HG02973 (cell line): ENCODE measurements at regions not wholly inside any gene's neighbourhood (a gene's known extent, or its start where the extent isn't known, plus 50 kb on each side); places are given as distances from the start of the nearest gene placed in this dataset.

ENCODE experiments used
- ATAC-seq: cut with Tn5 transposase; IDR thresholded peaks from one replicate; pipeline ENCODE4 v1.9.1; 2021; ENCODE audit warnings: moderate library complexity; ENCODE audit not compliant: unreplicated experiment

DNA sequence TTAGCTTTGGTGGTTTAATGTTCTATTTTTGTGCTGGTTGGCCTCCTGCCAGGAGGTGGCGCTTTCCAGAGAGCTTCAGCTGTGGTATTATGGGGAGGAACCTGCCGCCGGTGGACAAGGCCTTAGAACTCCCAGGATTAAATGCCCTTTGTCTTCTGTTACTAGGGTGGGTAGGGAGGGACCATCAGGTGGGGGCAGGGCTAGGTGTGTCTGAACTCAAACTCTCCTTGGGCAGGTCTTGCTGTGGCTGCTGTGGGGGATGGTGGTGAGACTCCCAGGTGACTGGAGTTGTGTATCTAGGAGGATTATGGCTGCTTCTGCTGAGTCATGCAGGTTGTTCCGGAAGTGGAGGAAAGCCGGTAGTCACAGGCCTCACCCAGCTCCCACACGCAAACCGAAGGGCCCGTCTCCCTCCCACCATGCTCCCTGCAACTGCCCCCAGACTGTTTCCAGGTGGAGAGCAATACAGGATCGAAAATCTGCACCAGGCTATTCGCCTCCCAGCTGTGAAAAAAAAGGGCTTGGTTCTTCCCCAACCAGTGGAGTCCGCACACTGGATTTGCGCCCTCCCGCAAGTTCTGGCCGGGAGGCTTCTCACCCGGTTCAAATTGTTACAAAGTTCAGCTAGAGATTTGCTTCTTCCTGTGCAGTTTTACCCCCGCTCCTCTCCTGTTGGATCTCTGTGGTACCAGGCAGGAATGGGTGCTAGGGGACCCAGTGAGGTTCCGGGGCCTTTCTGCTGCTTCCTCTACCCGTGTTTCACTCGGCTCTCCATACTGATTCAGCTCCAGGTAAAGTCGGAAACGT lies 220.5 kb downstream of the CENPF start:
- no peak for ATAC-seq

DNA sequence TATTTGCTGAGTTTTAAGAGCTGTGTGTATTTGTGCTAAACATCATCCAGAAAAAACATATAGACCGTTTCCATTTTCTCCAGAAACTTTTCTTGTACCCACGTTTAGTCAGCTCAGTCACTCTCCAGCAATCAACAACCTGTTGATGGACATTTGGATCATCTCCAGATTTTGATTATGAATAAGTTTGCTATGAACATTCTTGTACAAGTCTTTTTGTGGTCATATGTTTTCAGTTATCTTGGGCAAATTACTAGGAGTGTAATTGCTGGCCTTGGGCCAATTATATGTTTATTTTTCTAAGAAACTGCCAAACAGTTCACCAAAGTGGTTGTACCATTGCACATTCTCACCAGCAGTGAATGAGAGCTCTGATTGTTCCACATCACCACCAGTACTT lies 221.8 kb downstream of the CENPF start:
- no peak for ATAC-seq

DNA sequence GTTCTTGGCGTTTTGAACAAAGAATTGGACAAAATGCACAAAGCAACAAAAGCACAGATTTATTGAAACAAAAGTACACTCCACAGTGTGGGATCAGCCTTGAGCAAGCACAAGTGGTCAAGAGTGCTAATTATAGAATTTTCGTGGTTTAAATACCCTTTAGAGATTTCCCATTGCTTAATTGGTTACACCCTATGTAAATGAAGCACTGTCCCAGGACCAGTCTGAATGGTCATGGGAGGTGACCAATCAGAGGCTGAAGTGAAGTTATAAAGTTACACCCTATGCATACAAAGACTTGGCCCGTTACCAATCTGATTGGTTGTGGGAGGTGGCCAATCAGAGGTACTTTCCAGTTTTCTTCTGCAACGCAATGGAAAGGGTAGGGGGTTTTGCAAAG lies 223.6 kb downstream of the CENPF start:
- no peak for ATAC-seq

DNA sequence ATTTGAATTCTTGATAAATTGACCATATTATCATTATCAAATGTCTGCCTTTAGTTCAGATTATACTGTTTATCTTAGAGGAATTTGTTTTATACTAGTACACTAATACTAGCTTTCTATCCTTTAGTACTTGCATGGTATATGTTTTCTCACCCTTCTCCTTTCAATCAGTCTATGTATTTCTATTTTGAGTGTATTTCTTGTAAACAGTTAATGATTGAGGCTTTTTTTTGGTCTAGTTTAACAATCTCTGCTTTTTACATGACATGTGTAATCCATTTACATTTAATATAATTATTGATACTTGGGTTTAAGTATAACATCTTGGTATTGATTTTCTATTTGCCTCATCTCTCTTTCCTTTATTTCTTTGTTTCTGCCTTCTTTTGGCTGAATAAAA lies 224.9 kb downstream of the CENPF start:
- no peak for ATAC-seq

DNA sequence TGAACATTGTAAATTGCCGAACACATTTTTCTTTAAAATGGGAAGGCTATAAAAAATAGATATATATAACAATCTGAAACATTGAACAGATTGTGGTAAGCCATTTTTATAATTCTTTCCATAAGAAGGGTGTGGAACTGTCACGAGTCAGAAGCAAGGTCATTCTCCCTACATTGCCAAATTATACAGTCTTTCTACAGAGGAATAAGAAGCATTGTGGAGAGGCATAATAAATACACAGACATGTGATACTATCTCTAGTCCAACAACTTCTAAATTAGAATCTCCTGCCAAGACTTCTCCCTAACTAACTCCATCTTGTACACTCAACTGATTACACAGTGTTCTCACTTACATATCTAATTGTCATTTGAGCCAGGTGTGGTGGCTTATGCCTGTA lies 227.9 kb downstream of the CENPF start:
- ATAC-seq, result no peak

DNA sequence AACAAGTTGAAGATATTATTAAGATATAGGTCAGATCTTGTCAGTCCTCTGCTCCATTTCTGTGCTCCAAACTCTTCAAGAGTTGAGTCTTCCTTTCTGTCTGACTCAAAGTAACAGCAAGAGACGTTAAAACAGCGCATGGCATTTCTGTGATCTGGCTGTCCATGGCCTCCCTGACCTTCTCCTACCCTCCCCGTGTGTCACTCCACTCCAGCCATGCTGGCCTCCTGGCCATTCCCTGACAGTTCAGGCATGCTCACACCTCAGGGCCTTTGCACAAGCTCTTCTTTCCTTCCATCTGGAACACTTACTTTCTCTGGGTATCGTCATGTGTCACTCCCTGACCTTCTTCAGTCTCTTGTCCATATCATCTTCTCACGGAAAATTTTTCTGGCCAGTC lies 229.0 kb downstream of the CENPF start:
- ATAC-seq, result no peak

DNA sequence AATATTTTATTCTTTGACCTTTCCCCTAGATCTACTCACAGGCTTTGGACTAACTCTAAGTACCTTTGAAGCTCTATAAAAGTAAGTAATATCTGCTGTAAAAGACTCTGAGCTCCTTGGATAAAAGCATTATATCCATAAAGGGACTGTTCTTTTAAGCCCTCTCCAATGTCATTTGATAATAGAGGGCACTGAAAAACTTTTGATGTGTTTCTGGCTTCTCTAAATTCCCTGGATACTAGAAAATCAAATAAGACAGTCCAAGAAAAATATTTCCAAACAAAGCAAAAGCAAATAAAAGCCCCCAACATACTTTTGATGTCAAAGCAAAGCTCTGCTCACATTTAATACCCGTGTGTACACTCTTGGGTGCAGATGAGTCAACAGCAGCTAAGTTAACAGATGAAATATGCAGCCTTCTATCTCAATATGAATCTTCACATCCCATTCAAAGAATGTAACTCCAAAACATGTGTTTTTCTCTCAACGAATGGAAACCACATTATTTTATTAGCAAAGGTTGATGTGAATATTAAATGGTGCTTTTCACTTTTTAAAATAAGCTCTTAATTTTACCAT lies 230.3 kb downstream of the CENPF start:
- ATAC-seq, result no peak

DNA sequence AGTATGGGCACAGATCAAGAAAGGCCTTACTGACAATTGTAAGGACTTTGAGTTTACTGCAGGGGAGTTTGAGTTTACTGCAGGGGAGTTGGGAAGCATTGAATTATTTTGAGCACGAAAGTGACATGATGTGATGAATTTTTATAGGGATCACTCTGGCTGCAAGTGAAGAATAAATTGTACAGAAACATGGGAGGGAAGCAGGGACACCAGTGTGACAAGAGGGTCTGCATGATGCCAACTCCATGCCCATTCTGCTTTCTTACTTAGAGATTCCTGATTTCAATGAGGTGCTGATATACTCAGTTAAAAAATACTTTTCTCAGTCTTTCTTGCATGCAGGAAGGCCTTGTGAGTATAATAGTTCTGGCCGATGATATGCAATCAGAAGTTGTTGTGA lies 234.4 kb downstream of the CENPF start:
- ATAC-seq, result no peak

DNA sequence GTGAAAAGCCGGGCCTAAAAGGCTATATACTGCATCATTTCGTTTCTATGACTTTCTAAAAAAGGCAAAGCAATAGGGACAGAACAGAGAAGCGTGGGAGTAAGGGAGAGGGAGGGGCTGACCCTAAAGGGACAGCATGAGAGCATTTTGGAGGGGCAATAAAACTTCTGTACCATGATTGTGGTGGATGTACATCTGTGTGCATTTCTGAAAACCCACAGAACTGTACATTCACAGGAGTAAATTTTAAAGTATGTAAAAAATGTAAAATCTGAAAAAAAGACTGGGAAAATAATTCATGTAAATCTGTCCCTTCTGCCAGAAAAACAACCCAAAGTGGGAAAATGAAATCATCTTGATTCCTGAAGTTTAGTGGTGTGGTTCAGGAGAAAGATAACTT lies 235.4 kb downstream of the CENPF start:
- no peak for ATAC-seq

DNA sequence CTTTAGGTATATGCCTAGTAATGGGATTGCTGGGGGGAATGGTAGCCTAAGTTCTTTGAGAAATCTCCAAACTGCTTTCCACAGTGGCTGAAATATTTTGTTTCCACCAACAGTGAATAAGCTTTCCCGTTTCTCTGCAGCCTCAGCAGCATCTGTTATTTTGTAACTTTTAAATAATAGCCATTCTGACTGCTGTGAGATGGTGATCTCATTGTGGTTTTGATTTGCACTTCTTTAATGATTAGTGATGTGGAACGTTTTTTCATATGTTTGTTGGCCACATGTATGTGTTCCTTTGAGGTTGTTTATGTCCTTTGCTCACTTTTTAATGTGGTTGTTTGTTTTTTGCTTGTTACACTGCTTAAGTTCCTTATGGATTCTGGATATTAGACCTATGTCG lies 237.4 kb downstream of the CENPF start:
- no peak for ATAC-seq

DNA sequence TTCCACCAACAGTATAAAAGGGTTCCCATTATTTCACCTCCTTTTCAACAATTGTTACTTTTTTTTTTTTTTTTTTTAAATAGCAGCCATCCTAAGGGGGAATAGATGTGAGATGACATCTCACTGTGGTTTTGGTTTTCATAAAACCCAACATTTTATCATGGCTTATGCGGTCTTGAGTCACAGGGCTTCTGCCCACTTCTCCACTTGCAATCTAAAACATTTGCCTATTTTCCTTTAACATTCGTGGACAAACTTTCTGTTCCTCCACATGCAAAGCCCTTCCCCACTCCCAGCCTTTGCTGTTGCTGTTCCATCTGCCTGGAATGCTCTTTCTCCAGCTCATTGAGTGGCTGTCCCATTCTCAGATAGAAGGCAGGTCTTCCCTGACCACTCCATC lies 239.7 kb upstream of the KCNK2 start:
- ATAC-seq, result no peak

DNA sequence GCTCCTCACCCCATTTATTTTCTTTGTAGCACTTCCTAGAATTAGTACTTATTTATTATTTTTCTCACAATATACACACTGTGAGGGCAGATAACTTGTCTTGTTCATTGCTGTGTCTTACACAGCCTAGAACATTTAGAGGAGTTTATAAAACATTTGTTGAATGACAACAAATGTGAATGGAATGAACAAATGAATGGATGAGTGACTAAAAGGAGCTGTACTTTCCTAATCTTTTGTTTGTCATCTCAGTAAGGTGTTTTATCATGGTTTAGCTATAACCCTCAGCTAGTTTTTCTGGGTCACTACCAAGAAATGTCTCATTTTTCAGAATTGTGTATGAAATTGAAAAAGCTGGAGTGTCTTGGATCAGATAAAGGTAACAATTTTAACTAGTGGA lies 239.3 kb upstream of the KCNK2 start:
- ATAC-seq, result no peak

DNA sequence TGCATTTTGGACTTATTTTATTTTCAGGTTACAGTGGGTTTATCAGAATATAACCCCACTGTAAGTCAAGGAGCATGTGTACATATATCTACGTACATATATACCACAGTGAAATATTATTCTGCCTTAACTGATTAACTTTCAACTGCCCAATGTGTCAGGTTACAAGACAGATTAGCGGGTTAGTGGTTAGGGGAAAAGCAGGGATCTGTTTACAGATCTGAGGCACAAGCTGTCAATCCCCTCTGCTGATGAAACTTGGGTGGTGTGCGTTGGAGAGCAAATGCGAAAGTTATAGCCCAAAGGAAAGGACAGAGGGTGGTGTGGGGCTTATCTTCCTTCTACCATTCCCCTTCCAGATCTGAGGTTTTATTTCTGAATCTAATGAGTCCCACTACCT lies 238.2 kb upstream of the KCNK2 start:
- no peak for ATAC-seq

DNA sequence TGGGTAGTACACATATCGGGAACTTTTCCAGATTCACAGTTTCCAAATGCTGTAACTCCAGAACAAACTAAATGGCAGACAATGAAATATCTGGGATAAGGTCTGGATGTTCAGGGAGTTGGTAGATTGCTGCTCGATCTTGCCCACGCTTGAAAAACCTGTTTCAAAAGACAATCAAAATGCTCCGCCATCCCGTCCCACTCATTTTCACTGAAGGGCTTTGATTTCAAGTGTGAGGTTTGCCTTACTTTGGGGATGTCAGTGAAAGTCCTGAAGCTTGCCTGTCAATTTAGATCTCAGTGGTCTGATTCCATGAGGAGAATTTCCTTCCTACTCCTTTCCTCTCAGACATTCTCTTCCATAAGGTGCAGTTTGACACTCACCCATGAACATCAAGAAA lies 236.3 kb upstream of the KCNK2 start:
- ATAC-seq, result no peak

DNA sequence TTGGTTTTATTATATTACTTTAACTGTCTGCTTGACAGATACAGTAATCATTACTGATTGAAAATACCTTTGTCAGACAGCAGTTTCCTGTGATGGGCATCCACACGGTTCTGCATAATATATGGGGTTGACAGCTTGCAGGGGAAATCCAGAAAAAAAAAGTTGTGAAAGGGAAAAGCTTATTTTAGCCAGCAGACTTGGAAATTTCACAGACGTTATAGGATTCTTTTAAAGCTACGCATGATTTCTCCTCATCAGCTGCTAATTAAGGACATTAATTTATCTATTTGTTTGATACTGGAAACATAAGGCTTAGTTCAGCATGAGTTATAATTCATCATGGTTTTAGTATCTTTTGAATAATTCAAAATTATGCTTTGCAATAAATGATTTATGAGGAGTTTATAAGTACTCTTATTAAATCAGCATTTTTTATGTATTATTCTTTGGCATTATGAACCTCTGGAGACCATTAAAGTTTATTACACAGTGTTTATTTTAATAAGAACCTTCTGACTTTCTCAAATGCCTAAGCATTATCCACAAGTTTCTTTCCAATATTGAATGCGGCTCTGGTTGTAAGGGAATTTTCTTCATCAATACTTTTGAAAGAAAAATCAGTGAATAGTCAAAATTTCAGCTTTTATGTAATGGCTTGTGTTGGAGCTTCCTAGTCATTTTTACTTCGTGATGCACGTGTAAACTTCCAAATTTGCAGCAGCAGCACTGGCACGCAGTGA lies 235.3 kb upstream of the KCNK2 start:
- ATAC-seq, result no peak

DNA sequence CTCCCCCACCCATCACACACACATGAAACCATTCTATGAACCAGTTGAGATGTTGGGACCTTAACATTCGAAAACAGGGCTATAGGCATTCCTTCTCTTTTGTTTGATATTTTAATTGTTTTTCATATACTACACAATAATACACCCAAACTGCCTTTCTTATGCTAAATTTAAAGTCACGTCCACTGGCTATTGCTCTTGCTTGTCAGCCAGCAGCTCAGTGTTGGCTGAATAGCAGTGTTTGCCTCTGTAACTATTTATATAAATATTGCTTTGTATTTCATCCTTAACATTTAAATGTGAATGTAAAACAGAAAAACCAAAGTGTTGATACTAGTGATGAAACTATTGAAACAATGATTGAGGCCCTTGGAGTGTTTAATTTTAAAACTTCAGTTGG lies 234.4 kb upstream of the KCNK2 start:
- no peak for ATAC-seq

DNA sequence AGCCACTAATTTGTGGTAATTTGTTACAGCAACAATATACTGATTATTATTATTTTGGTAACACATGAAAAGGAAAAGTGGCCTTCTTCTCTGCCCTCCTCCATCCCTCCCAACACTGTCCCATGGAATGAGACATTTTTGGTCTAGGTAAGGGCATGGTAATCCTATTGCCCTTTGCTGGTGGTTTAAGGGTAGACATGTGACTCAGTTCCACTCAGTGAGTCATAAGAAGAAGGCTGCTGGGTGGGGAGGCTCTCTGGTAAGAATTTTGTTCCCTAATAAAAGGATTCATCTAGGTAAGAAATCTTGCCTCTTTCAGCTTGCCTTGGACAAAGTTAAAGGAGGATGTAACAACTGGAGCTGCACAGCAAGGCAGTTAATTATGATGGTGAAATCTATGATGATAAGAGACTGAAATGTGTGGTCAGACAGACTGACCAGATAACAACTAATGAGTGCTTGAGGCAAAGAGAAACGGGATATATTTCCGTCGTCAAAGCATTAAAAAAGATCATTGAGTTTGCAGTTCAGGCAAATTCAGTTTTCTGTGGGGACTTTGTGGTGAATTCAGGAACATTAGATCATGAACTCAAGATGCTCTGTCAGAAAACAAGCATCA lies 232.0 kb upstream of the KCNK2 start:
- ATAC-seq, result no peak

DNA sequence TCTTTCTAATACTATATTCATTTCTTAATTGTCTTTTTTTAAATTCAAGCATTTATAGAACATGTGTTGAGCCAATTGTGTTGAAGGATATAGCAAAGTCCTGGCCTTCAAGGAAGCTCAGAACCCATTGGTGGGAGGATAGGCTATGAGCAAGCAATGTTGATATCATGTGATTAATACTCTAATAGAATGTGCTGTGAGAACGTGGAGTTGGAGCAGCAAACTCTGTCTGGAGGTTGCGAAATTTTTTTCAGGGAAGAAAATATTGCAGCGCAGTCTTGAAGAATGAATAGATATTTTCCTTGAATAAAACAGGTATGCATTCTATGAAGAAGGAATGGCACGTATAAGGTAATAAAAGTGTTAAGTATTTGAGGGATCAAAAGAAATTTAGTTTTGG lies 229.2 kb upstream of the KCNK2 start:
- no peak for ATAC-seq

DNA sequence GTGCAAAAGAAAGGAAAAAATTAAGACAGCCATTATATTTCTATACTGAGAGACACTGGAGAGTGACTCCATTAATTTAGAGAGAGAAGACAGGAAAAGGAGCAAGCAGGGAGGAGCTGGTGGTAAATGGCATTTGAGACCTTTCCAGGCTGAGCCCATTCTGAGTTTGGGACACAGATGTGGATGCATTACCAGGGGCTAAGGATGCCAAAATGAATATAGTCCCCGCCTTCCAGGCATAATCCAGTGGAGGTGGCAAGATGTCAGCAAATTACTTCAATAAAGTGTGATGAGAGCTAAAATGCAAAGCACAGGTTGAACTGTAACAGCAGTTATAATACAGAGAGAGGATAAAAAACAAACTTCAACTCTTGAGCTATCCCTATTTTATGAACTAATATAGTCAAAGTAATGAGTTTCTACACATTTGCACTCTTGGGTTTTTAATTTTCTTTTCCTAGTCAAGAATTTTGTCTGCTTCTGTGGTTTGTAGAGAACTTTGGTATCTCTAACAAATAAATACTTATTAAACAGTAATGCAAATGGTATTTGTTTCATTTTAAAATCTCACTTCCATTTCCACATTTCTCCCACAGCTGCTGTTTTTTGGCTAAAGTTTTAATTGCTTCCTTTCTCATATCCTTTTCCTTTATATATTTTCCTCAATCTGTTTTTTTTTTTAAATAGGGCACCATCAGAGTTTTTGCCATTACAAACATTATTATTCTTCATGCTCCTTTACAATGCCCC lies 228.2 kb upstream of the KCNK2 start:
- no peak for ATAC-seq

DNA sequence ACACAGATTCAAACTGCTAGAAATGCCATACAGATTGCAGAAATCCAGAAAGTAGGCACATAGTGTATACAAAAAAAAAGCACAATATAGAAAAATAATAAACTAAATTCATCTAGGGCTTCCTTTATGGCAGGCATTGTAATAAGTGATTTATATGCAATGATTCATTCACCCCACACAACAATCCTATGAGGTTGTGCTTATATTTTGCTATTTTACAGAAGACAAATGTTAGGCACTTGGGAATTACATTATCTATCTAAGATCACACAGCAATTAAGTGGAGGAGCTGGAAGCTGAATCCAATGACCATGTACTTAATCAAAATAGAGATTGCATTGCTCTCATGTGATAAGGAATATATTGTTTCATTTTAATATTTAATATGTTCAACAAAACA lies 225.7 kb upstream of the KCNK2 start:
- no peak for ATAC-seq

DNA sequence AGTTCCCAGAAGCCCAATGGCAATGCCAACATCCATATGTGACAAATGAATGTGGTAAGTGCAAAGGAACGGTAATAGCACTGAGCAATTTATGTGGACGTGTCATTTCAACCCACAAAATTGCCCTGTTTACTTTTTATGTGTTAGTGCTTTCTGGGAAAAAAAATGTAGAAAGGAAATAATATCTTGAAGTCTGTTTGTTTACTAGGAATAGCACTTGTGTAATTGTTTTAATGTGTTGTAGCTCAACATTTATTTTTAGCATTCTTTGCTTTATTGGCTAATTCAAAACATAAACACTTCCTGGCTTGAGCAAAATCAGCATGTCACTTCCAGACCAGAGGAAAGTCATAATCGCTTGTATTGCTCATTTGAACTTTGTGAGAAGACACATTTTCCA lies 224.8 kb upstream of the KCNK2 start:
- ATAC-seq, result no peak
